Astrocyte of the hippocampus (primary cell): ENCODE measurements at regions not wholly inside any gene's neighbourhood (a gene's known extent, or its start where the extent isn't known, plus 50 kb on each side); places are given as distances from the start of the nearest gene placed in this dataset.

Source experiments
- DNase-seq: peaks from one replicate; pipeline ENCODE4 v3.0.0; 2011; ENCODE audit warnings: low read depth, low spot score

- no peak for DNase-seq
These were observed 67.6 kb upstream of the CTSC start for GRCh38 chr11:88404932-88405710.

DNA sequence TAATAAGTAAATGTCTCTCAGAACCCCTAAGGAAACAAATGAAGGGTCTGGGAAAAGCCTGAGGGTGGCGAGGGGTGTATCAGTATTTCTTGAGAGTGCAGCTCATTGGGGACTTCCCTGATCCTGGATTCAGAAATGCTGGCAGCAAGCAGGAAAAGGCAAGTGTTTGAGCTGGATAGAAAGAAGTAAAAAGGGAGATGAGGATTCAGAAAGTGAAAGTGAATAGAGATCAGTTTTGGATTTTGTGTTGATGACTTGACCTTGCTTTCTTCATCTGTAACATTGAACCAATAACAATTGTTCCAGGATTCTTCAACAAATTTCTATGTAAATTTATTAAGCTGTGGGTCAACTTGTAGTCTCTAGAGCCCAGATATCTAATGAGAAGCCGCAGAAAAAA lies 66.9 kb upstream of the CTSC start:
- no peak for DNase-seq

DNA sequence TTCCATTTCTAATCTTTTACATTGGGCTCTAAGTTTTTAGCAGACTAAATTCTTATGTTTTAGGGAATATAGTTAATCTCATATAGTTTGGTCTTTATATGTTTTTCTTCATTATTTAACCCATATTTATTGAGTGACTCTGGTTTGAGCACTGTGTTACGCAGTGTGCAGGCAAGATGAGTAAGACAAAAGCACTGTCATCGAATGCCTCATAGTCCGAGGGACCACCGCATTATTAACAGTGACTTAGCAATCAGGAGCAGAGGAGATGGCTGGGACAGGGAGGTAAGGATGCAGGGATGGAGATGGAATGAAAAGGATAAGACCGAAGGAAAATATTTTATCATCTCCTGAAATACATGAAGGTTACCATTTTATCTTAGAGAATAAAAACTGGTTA lies 65.2 kb upstream of the CTSC start:
- peak; percentile 40 for DNase-seq

DNA sequence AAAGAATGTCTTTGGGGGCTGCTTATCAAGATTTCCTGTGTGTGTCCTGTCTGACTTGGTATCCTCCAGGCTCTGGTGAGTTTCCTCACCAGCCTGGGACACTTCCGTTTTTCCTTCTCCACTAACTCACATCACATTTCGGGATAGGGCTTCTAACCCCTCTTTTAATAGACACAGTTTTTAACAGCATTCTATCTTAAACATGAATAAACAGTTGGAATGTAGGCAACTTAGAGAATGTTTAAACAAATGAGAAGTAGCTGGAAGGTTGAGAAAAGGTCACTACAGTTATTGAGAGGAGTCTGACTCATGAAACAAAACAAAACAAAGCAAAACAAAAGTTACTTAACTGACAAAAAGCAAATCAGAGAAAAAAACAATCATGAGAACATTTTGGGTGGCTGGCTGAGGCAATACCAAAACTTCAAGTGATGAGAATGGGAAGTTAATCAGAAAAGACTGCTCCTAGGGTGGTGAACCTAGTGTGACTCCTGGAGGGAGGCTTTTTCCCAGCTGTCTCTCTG lies 64.7 kb upstream of the CTSC start:
- DNase-seq = peak; percentile 82

GRCh38 chr11:88398791-88399570 lies 61.4 kb upstream of the CTSC start:
- no peak for DNase-seq

DNA sequence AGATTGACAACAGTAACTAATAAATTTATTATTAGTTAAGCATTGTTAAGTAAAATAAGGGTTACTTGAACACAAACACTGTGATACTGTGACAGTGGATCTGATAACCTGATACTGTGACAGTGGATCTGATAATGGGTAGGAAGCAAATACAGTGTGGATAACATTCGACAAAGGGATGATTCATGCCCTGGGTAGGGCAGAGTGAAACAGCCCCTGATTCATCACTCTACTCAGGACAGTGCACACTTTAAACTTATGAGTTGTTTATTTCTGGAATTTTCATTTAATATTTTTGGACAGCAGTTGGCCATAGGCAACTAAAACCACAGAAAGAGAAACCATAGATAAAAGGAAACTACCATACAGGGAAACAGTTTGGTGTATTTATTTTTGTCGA lies 60.8 kb upstream of the CTSC start:
- DNase-seq = peak; percentile 41

DNA sequence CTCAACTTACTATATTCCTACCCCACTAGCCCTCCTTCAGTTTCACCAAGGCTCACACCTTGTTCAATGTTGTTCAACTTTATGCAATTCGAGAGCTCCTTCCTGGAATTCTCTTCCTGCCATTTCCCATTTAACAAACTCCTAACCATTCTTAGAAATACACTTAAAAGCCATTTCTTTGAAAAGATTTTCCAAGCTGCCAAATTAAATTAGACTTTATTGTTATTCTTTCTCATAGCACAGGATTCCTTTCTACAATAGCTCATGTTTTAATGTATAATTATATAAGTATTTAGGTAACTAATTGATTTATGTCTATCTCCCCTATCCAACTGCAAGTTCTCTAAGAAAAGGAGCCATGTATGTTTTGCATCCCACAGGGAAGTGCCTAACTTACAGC lies 52.7 kb upstream of the CTSC start:
- DNase-seq = no peak

- no peak for DNase-seq
These were observed 50.4 kb upstream of the CTSC start for GRCh38 chr11:88387957-88388356.
